ENCODE measurements at regions not wholly inside any gene's neighbourhood (a gene's known extent, or its start where the extent isn't known, plus 50 kb on each side); places are given as distances from the start of the nearest gene placed in this dataset.

GRCh38 chr1:200267458-200267857, 142.4 kb downstream of the ZNF281 start:
- TF ChIP-seq HDAC6 (IDR thresholded peaks at IDR 0.05; ENCODE audit: low read depth, low read length): no peak
- no peak for TF ChIP-seq EP300 (IDR thresholded peaks at IDR 0.05; ENCODE audit: borderline replicate concordance in 1 of 2, low read depth in 2 of 2, low read length in 2 of 2)
- TF ChIP-seq NANOG (IDR thresholded peaks at IDR 0.05; ENCODE audit: insufficient read depth, low read depth, low read length, poor library complexity, severe bottlenecking): no peak
- TF ChIP-seq POLR2A (IDR thresholded peaks at IDR 0.05; ENCODE audit: control extremely low read depth in 1 of 2, low read depth in 2 of 2, low read length in 2 of 2): no peak
- no peak for TF ChIP-seq ATF2 (IDR thresholded peaks at IDR 0.05; ENCODE audit: low read length)
- no peak for TF ChIP-seq CTCF (IDR thresholded peaks at IDR 0.05; ENCODE audit: control extremely low read depth in 1 of 3, insufficient read depth in 1 of 3, low read depth in 1 of 3, low read length in 3 of 3)
- no peak for TF ChIP-seq RFX5 (IDR thresholded peaks at IDR 0.05; ENCODE audit: borderline replicate concordance, low read depth, low read length)
- TF ChIP-seq, protein P1, sequence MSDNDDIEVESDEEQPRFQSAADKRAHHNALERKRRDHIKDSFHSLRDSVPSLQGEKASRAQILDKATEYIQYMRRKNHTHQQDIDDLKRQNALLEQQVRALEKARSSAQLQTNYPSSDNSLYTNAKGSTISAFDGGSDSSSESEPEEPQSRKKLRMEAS (IDR thresholded peaks at IDR 0.05): no peak
- no peak for TF ChIP-seq FOSL1 (IDR thresholded peaks at IDR 0.05; ENCODE audit: insufficient read depth, low read depth, low read length)
- no peak for TF ChIP-seq YY1 (IDR thresholded peaks at IDR 0.05; ENCODE audit: low read depth, low read length)

Measured in H1 (cell line).